ENCODE measurements at regions not wholly inside any gene's neighbourhood (a gene's known extent, or its start where the extent isn't known, plus 50 kb on each side); places are given as distances from the start of the nearest gene placed in this dataset.

DNA sequence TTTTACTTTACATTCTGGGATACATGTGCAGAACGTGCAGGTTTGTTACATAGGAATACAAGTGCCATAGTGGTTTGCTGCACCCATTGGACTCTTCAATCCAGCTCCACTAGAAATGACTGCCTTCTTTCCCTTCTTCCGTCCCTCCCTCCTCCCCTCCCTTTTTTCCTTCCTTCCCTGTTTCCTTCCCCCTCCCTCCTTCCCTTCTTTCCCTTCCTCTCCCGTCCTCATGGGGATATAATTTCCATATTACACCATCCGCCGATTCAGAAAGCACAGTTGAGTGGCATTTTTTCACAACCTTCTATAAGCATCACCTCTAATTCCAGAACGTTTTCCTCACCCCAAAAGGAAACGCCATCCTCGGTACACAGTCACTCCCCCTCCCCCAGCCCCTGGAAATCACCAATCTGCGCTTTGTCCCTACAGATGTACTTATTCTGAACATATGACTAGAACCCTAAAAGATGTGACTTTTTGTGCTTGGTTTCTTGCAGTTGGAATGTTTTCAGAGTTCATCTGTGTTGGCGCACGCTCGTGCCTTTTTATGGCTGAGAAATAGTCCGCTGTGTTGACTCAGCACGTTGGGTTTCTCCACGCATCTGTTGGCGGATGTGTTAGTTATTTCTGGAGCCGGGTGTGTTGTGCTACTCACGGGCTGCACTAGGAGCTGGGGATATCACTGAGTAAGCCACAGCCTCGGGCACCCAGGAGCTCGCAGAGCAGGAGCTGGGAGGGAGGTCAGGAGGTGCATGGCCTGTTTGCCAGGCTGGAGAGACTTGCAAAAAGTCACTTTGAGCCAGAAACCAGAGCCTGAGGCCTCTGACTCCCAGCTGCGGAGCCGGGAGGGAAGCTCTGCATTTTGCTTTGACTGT is 336.4 kb downstream of the SEC14L1 start:
- TF ChIP-seq, protein P1, sequence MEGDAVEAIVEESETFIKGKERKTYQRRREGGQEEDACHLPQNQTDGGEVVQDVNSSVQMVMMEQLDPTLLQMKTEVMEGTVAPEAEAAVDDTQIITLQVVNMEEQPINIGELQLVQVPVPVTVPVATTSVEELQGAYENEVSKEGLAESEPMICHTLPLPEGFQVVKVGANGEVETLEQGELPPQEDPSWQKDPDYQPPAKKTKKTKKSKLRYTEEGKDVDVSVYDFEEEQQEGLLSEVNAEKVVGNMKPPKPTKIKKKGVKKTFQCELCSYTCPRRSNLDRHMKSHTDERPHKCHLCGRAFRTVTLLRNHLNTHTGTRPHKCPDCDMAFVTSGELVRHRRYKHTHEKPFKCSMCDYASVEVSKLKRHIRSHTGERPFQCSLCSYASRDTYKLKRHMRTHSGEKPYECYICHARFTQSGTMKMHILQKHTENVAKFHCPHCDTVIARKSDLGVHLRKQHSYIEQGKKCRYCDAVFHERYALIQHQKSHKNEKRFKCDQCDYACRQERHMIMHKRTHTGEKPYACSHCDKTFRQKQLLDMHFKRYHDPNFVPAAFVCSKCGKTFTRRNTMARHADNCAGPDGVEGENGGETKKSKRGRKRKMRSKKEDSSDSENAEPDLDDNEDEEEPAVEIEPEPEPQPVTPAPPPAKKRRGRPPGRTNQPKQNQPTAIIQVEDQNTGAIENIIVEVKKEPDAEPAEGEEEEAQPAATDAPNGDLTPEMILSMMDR (IDR thresholded peaks at IDR 0.05): no peak
- TF ChIP-seq POLR2A (IDR thresholded peaks at IDR 0.05) (no peak), EP300 (IDR thresholded peaks at IDR 0.05) (peak; percentile 14)
